HG03354 (cell line): ENCODE measurements at regions not wholly inside any gene's neighbourhood (a gene's known extent, or its start where the extent isn't known, plus 50 kb on each side); places are given as distances from the start of the nearest gene placed in this dataset.
A peak's percentile ranks its signal among the peaks of the same experiment; 100 is the strongest.

Experiments
- ATAC-seq: cut with Tn5 transposase; IDR thresholded peaks from one replicate; pipeline ENCODE4 v1.9.1; 2021; ENCODE audit warnings: mild to moderate bottlenecking; ENCODE audit not compliant: unreplicated experiment, poor library complexity, severe bottlenecking

- no peak for ATAC-seq
Observed at GRCh38 chr11:110818032-110818687, 105.9 kb upstream of the ARHGAP20 start.

GRCh38 chr11:110812086-110812733 lies 100.0 kb upstream of the ARHGAP20 start:
- no peak for ATAC-seq

DNA sequence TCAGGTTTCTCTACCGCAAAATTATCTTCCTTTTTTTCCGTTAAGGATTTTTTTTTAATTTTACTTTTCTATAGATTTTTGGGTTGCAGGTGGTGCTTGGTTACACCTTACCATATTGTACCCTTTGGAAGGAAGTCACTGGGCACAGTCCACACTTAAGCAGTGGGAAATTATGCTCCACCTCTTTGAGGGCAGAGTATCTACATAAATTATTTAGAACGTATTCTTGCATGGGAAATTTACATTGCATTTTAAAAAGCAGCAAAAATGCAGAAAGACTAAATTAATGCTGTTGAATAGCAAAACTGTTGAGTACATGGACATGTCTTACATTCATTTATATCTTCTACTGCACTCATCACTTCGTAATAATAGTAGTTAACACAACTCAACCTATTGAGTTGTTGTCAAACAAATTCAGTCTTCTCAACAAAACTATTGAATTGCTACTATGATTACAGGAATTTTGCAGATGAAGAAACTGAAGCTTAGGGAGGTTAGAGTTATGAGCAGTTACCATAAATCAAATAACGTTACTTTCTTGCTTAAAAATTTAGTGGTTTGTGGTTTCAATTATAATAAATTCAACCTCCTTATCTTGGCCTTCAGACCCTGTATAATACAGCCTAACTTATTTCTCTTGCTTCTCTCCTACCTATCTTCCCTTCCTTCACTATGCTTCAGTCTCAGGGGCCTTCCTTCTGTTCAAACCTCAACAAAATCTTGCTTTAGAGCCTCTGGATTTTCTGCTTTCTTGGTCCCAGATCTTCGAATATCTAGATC lies 97.4 kb upstream of the ARHGAP20 start:
- ATAC-seq = no peak

GRCh38 chr11:110808248-110808647 lies 96.0 kb upstream of the ARHGAP20 start:
- no peak for ATAC-seq

DNA sequence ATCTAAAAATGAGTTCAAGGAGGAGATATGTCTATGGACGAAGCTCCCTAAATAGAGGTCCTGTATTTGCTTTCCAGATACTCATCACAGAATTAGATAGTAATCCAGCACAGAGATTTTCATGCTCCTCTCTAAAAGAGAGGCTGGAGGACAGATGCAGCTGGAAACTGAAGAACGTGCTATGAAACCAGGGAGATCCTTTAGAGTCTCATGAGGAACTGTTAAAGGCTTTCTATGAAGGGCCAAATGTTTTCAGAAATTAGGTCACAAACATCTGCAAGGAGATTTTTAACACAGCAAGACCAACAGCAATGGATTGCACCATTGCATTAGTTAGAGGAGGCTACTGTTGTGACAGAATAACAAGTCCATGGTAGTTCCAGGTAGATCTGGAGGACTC lies 95.6 kb upstream of the ARHGAP20 start:
- ATAC-seq = no peak

DNA sequence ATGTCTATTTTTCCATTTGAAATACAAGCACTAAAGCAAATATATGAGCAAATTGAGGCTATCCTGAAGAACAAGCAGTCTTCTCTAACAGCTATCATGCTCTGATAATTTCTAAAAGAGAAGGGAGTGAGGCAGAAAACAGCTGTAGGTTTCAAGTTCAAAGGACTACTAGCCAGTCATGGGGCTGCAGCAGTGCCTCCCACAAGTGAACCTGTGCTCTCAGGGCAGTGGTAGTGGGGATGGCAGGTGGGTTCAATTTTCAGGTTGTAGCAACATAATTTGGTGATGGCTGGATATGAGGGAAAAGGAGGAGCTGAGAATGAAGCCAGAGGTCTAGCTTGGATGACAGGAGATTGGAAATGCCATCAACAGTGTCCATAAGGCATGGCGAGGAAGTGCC lies 93.5 kb upstream of the ARHGAP20 start:
- ATAC-seq = no peak

DNA sequence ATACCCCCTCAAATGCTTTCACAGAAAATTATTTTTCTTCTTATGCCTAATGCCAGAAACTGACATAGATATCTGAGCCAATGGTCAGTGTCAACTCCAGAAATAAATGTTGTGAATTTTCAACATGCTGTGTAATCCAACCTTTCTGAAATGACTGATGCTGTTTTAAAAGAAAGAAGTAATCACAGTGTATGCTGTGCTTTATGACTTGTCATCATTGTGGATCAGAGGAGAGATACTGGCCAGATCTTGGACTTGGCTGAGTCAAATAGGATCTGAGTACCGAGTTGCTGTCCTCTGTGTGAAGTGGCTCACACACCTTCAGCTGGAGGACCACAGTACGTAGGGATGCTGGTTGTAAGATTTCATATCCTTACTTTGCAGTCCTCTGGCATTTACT lies 89.9 kb upstream of the ARHGAP20 start:
- ATAC-seq = no peak

GRCh38 chr11:110801328-110801727 lies 89.1 kb upstream of the ARHGAP20 start:
- ATAC-seq = no peak

DNA sequence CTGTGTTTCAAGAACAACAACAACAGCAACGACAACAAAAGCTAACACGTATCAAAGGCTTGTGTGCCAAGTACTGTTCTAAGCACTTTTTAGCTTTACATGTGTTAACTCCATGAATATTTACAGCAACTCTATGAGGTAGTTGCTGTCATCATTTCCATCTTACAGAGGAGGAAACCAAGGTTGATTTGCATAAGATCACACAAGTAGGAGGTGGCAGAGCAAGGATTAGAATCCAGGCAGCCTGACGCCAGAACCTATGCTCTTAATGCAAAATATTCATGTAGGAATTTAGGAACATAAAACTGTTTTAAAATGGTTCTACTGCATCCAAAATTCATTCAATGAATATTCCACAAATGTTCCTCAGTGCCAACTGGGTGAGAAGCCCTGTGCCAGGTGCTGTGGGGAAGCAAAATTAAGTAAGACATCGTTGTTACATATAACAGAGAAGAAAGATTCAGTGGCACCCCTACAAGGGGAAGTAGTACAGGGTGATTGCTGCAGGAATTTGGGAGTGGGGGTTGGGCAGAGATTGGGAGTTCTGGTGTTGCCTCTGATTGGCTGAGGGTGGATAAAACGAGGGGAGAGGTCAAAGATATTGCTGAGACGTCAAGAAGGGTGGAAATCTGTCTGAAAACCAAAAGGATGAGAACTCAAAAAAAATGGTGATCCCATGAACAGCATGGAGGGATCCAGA lies 86.1 kb upstream of the ARHGAP20 start:
- no peak for ATAC-seq

- ATAC-seq = peak; percentile 87
Observed at GRCh38 chr11:110797453-110797852, 85.2 kb upstream of the ARHGAP20 start.

DNA sequence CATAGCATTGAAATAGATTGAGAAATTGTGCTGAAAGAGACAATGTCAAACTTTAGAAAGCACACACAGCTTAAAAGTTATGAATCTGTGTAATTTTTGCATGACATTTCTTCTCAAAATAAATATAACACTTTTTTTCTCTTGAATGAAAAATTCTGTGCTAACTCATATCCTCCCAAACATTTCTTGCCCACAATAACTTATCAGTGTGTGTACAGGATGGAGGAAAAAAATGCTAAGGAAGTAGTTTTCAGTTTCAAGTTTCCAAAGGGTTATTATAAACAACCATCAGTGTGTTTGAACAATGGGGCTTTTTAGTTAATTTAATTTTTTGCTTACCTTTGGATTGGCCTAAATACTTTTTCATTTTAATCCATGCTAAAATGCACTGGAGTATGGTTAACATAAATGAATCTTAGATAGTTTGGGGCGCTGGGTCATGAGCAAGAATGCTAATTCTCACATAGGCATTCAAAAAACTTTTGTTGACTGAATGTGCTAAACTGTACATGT lies 82.9 kb upstream of the ARHGAP20 start:
- ATAC-seq = no peak

DNA sequence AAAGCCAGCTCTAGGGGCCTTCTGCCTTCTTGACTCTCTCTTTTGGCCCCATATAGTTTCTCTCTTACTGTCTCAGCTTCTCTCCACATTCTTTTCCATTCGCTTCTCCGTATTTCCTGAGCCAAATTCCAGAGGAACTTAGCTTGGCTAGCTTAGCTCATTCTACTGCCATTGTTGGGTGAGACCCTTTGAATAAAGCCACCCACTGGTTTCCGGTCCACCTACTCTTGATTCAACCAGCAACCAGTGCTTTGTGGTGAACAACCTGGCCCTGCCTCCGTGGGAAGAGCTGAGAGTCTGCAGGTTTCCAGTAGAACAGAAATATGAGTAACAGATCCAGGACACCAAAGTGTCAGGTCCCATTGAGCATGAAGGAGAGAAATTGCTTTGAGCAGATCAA lies 81.3 kb upstream of the ARHGAP20 start:
- no peak for ATAC-seq

DNA sequence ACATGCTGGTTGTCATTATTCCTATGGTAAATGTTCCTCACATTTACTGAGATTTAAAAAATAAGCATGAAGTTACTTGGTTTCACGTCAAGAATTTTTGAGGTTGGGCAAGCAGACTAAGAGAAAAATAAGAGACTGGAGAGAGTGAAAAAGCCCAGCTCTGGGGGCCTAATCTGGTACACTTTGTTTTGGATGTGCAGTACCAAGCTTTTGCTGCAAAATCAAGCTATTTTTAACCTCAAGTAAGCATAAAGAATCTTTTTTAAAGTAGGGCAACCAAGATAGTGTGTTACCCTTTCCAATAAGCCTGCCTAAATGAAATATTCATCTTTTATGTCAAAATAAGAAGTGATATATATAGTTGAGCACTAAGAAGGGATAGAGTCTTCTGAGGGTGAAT lies 79.4 kb upstream of the ARHGAP20 start:
- ATAC-seq = no peak

- ATAC-seq = no peak
Observed at GRCh38 chr11:110787680-110788079, 75.4 kb upstream of the ARHGAP20 start.

DNA sequence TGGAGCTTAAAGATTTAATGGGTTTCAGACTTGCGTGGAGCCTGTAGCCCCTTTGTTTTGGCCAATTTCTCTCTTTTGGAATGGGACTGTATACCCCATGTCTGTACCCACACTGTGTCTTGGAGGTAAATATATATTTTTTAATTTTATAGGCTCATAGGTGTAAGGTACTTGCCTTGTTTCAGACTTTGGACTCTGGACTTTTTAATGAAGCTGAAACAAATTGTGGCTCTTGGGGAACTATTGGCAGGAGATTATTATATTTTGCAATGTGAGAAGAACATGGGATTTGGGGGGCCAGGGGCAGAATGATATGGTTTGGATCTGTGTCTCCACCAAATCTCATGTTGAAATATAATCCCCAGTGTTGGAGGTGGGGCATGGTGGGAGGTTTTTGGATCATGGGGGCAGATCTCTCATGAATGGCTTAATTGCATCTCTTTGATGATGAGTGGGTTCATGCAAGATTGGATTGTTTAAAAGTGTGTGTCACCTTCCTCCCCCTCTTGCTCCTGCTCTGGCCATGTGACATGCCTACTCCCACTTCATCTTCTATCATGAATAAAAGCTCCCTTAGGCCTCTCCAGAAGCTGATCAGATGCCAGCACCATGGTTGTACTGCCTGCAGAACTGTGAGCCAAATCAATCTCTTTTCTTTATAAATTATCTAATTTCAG lies 74.1 kb upstream of the ARHGAP20 start:
- ATAC-seq = no peak

DNA sequence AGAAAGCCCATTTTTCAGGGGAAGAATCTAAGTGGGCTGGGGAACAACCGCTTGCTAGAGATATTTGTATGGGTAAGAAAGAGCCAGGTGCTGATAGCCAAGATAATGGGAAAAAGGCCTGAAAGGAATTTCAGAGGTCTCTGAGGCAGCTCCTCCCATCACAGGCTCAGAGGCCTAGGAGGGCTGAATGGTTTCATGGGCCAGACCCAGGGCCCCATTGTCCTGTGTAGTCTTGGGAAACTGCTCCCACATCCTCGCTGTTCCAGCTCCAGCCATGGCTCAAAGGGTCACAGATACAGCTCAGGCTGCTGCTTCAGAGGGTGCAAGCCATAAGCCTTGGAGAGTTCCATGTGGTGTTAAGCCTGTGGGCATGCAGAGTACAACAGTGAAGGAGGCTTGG lies 73.2 kb upstream of the ARHGAP20 start:
- no peak for ATAC-seq

DNA sequence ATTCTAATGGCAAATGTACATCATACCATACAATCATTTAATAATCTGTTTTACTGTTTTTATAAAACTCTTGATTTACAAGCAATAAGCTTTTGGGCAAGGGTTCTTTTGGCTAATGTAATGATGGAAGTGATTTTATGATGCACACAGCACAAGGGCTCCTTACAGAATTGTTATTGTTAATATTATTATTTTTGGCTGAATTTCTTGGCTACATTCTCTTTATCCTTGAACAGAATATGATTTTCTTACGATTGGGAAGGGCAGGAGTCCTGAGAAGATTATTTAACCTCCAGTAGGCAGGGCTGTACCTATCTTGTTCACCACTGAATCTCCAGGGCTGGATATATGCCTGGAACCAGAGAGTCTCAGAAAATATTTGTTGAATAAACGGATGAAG lies 70.4 kb upstream of the ARHGAP20 start:
- no peak for ATAC-seq

DNA sequence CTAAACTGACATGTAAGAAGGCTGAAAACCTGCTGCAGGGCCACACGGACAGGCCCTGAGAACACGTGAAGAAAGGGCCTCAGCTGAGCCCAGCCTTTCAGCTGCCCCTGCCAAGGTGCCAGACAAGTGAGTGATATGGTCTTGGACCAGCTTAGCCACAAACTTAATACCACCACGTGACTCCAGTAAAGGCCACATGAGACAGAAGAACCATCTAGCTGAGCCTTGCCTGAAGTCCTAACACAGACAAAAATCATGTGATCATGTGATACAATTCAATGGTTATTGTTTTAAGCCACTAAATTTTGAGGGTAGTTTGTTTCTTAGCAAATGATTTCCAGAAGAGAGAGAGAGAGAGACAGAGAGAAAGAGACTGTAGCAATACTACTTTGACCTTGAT lies 66.9 kb upstream of the ARHGAP20 start:
- ATAC-seq = no peak

DNA sequence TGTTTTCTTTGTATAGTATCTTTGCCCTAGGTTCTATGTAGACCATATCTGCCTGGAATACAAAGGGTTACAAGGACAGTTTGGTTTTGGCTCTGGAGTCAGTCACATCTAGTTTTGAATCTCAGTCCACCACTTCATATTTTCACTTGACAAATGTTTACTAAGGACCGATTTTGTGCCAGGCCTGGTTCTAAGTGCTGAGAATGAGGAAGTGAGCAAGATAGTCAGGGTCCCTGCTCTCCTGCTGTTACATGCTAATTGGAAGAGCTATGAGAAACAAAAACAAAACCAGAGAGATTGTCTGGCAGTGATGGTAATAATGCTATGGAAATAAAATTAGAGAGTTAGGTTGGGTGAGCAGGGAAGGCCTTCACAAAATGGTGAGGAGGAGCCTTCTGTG lies 66.1 kb upstream of the ARHGAP20 start:
- peak; percentile 80 for ATAC-seq

- peak; percentile 38 for ATAC-seq
Observed at GRCh38 chr11:110777775-110778174, 65.5 kb upstream of the ARHGAP20 start.
